ENCODE measurements at regions not wholly inside any gene's neighbourhood (a gene's known extent, or its start where the extent isn't known, plus 50 kb on each side); places are given as distances from the start of the nearest gene placed in this dataset.
A peak's percentile ranks its signal among the peaks of the same experiment; 100 is the strongest.
"Not testable (repeated sequence)": the region's sequence is repeated elsewhere in the genome, so short reads cannot be mapped to it uniquely, and the experiment has no call there.

DNA sequence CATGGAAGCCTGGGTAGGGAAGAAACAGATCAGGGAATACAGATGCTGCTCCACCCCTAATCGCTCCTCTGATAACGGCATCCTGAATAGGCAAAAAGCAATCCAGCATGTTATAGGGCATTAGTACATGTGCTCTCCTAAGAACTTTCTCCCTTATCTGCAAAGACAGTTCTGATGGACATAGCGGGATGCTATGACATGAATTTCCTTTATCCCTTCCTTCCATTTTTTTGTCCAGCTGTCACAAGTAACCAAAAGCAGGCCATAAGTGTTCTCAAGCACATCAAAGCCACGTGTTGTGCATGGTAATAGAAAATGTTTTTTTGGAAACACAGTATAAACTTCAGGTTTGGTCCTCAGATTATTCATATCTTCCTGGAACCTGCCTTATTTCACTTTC, 141.4 kb upstream of the MON1B start:
- H3K4me3 ChIP-seq (ENCODE audit: low read depth in 1 of 3, low read length in 3 of 3): no peak overlapping the region
- H3K9me3 ChIP-seq (ENCODE audit: control insufficient read depth in 2 of 2, insufficient read depth in 1 of 2, low read depth in 1 of 2, low read length in 1 of 2): no peaks in the 10 kb centered on the region
- no peaks in the 10 kb centered on the region for H3K27me3 ChIP-seq (ENCODE audit: control insufficient read depth in 3 of 3, insufficient read depth in 3 of 3, low read length in 3 of 3)
- H3K27ac ChIP-seq (ENCODE audit: low read depth in 1 of 3, low read length in 2 of 3): no peak overlapping the region
- DNase-seq (no peak), FAIRE-seq (no peak)
- no peaks in the 10 kb centered on the region for H3K36me3 ChIP-seq (ENCODE audit: control insufficient read depth in 3 of 3, insufficient read depth in 2 of 3, low read depth in 1 of 3, low read length in 3 of 3)
- WGBS, 3 donors: 66 to 85% (median 74%) methylated on average over 4 of the region's 4 CpGs
- no peaks in the 10 kb centered on the region for H3K4me1 ChIP-seq (ENCODE audit: control insufficient read depth in 3 of 3, insufficient read depth in 2 of 3, low read depth in 1 of 3, low read length in 2 of 3)

DNA sequence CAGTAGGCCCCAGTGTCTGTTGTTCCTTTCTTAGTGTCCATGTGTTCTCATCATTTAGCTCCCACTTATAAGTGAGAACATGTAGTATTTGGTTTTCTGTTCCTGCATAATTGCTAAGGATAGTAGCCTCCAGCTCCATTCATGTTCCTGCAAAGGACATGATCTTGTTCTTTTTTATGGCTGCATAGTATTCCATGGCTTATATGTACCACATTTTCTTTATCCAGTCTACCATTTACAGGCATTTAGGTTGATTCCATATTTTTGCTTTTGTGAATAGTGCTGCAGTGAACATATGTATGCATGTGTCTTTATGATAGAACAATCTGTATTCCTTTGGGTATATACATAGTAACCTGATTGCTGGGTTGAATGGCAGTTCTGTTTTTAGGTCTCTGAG, 134.4 kb upstream of the MON1B start:
- not testable (repeated sequence) for H3K4me1 ChIP-seq (ENCODE audit: control insufficient read depth in 3 of 3, insufficient read depth in 2 of 3, low read depth in 1 of 3, low read length in 2 of 3); FAIRE-seq

DNA sequence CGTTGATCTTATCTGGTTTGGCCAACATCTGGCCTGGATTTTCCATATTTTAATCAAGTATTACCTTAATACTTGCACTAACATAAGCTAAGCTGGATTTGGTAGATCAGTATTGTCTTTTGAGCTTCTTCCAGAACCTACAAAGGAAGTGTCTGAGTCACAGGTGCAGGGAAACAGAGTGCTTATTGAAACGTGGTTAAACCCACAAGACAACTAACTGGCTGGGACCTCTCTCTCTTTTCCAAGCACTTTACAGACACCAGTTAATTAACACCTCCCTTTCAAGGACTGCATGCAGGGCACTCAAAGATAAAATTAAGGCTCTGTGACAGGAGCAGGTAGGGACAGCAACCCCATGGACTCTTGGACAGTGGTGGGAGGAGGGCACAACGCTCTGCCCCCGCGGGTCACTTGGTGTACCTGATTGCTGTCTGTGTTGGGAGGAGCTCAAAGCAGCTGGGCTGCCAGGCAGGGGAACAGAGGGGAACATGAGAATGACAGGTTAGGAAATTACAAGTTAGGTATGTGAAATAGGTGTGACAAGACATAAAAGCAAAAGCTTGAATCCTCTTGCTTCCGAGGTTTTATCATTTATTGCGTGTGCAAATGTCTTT, 133.7 kb upstream of the MON1B start:
- Histone ChIP-seq H3K9me3 (ENCODE audit: control insufficient read depth in 2 of 2, insufficient read depth in 1 of 2, low read depth in 1 of 2, low read length in 1 of 2) (no peaks in the 10 kb centered on the region), H3K36me3 (ENCODE audit: control insufficient read depth in 3 of 3, insufficient read depth in 2 of 3, low read depth in 1 of 3, low read length in 3 of 3) (no peaks in the 10 kb centered on the region), H3K4me1 (ENCODE audit: control insufficient read depth in 3 of 3, insufficient read depth in 2 of 3, low read depth in 1 of 3, low read length in 2 of 3) (no peaks in the 10 kb centered on the region), H3K27me3 (ENCODE audit: control insufficient read depth in 3 of 3, insufficient read depth in 3 of 3, low read length in 3 of 3) (no peaks in the 10 kb centered on the region), H3K4me3 (ENCODE audit: low read depth in 1 of 3, low read length in 3 of 3) (no peak overlapping the region), H3K27ac (ENCODE audit: low read depth in 1 of 3, low read length in 2 of 3) (no peak overlapping the region)
- FAIRE-seq (no peak), DNase-seq (no peak)
- 51 to 64% (median 60%) methylated on average over 7 of the region's 7 CpGs for WGBS, 3 donors

More for the DNA sequence above, 134.4 kb upstream of the MON1B start:
- H3K27me3 ChIP-seq (ENCODE audit: control insufficient read depth in 3 of 3, insufficient read depth in 3 of 3, low read length in 3 of 3); H3K36me3 ChIP-seq (ENCODE audit: control insufficient read depth in 3 of 3, insufficient read depth in 2 of 3, low read depth in 1 of 3, low read length in 3 of 3); DNase-seq; H3K4me3 ChIP-seq (ENCODE audit: low read depth in 1 of 3, low read length in 3 of 3); H3K27ac ChIP-seq (ENCODE audit: low read depth in 1 of 3, low read length in 2 of 3); H3K9me3 ChIP-seq (ENCODE audit: control insufficient read depth in 2 of 2, insufficient read depth in 1 of 2, low read depth in 1 of 2, low read length in 1 of 2): not testable (repeated sequence)

DNA sequence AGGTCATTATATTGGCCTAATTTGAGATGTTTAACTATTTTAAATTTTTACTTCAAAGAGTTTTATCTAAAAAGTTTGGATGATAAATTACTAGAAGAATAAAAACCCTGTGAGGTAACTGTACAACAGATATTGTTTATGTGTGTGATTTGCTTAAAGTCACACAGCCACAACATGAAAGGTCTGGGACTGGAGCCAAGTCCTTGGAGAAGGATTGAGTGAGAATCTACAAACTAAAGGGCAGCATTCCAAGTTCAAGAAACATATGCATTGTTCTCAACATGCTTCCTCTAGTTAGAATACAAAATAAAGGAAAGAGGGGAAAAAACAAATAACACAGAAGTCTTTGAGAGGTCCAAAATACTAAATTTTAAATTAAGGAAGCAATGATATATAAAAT, 131.5 kb upstream of the MON1B start:
- no peak for FAIRE-seq
- H3K36me3 ChIP-seq (ENCODE audit: control insufficient read depth in 3 of 3, insufficient read depth in 2 of 3, low read depth in 1 of 3, low read length in 3 of 3): no peaks in the 10 kb centered on the region

DNA sequence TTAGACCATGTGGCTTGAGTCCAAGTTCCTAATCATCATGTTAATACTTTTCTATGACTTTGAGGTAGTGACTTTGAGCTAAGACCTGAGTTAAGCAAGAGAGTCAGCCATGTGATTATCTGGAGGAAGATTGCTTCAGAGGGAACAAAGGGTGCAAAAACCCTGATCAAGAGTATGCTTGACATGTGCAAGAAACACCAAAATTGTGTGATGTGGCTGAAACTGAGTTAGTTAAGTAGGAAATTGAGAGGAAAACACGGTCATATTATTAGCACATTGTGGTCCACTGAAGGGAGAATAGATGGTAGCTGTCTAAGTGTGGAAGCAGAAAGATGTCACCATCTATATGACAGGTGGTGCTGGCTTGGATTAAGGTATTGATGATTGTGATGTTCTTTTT, 130.4 kb upstream of the MON1B start:
- Histone ChIP-seq H3K4me3 (ENCODE audit: low read depth in 1 of 3, low read length in 3 of 3) (no peak overlapping the region), H3K4me1 (ENCODE audit: control insufficient read depth in 3 of 3, insufficient read depth in 2 of 3, low read depth in 1 of 3, low read length in 2 of 3) (no peaks in the 10 kb centered on the region), H3K27ac (ENCODE audit: low read depth in 1 of 3, low read length in 2 of 3) (no peak overlapping the region), H3K9me3 (ENCODE audit: control insufficient read depth in 2 of 2, insufficient read depth in 1 of 2, low read depth in 1 of 2, low read length in 1 of 2) (no peaks in the 10 kb centered on the region), H3K27me3 (ENCODE audit: control insufficient read depth in 3 of 3, insufficient read depth in 3 of 3, low read length in 3 of 3) (peaks cover 0 to 2% (median 0%) of the 10 kb centered on the region in 3 donors), H3K36me3 (ENCODE audit: control insufficient read depth in 3 of 3, insufficient read depth in 2 of 3, low read depth in 1 of 3, low read length in 3 of 3) (no peaks in the 10 kb centered on the region)
- 70 to 75% (median 73%) methylated on average over 1 of the region's 1 CpG for WGBS, 3 donors
- DNase-seq (peak in 1 of 2 donors; percentile 10), FAIRE-seq (no peak)

More for the DNA sequence above, 131.5 kb upstream of the MON1B start:
- peaks cover 0 to 2% (median 0%) of the 10 kb centered on the region in 3 donors for H3K27me3 ChIP-seq (ENCODE audit: control insufficient read depth in 3 of 3, insufficient read depth in 3 of 3, low read length in 3 of 3)
- no peak overlapping the region for H3K4me3 ChIP-seq (ENCODE audit: low read depth in 1 of 3, low read length in 3 of 3)
- H3K4me1 ChIP-seq (ENCODE audit: control insufficient read depth in 3 of 3, insufficient read depth in 2 of 3, low read depth in 1 of 3, low read length in 2 of 3): no peaks in the 10 kb centered on the region
- no peak for DNase-seq
- no peak overlapping the region for H3K27ac ChIP-seq (ENCODE audit: low read depth in 1 of 3, low read length in 2 of 3)
- no peaks in the 10 kb centered on the region for H3K9me3 ChIP-seq (ENCODE audit: control insufficient read depth in 2 of 2, insufficient read depth in 1 of 2, low read depth in 1 of 2, low read length in 1 of 2)

DNA sequence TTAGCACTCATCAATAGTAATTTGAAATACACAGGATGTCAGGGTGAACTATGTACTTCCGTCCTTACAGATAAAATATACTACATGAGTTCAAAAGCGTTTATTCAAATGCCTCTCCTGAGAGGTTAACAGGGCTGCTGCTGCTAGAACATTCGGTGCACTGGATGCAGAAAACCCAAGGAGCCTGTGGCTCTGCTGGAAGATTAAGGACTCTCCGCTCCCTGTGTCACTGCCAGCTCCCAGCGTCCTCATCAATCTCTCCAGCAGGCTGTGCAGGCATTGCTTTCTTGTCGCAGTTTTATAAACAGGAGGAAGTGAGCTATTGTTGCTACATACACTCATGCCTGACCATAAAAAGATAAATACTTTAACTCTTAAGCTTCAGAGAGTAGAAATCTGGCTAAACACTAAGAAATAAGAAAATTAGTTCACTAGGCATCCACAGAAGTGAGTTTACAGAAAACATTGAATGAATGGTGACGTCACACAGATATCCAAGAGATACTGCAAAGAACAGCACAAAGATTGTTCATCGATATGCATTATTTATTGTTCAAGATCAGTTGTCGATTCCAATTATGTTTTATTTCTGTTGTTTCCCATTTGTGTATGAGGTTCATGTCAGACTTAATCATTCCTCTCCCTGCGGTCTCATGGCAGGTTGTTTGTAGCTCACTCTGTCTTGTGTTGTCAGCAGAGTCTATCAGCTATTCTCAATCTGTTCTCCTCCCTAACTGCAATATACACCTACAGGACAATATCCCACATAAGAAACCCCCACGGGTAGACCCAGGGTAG, 127.9 kb upstream of the MON1B start:
- FAIRE-seq (no peak), DNase-seq (no peak)
- H3K27ac ChIP-seq (ENCODE audit: low read depth in 1 of 3, low read length in 2 of 3): no peak overlapping the region
- 39 to 52% (median 44%) methylated on average over 11 of the region's 11 CpGs for WGBS, 3 donors
- H3K36me3 ChIP-seq (ENCODE audit: control insufficient read depth in 3 of 3, insufficient read depth in 2 of 3, low read depth in 1 of 3, low read length in 3 of 3): no peaks in the 10 kb centered on the region
- no peaks in the 10 kb centered on the region for H3K4me1 ChIP-seq (ENCODE audit: control insufficient read depth in 3 of 3, insufficient read depth in 2 of 3, low read depth in 1 of 3, low read length in 2 of 3)
- H3K9me3 ChIP-seq (ENCODE audit: control insufficient read depth in 2 of 2, insufficient read depth in 1 of 2, low read depth in 1 of 2, low read length in 1 of 2): no peaks in the 10 kb centered on the region
- no peak overlapping the region for H3K4me3 ChIP-seq (ENCODE audit: low read depth in 1 of 3, low read length in 3 of 3)
- peaks cover 0 to 2% (median 0%) of the 10 kb centered on the region in 3 donors for H3K27me3 ChIP-seq (ENCODE audit: control insufficient read depth in 3 of 3, insufficient read depth in 3 of 3, low read length in 3 of 3)

DNA sequence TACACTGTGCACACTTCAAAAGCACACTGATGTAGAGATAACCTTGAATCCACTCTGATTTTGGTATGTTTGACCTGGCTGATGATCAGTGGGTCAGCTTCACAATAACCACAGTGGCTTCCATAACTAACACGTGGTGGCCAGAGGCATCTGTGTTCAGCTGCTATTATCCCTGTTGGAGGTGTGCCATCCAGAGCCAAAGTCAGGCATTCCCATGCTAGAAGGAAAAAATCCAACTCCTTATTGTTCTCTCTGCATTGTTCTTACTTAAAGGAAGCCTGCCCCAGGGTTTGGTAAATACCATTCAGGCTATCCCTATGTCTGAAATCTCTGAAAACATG, 127.3 kb upstream of the MON1B start:
- 4 to 22% (median 9%) methylated on average over 1 of the region's 1 CpG for WGBS, 3 donors
- FAIRE-seq: no peak
- no peaks in the 10 kb centered on the region for H3K36me3 ChIP-seq (ENCODE audit: control insufficient read depth in 3 of 3, insufficient read depth in 2 of 3, low read depth in 1 of 3, low read length in 3 of 3)

DNA sequence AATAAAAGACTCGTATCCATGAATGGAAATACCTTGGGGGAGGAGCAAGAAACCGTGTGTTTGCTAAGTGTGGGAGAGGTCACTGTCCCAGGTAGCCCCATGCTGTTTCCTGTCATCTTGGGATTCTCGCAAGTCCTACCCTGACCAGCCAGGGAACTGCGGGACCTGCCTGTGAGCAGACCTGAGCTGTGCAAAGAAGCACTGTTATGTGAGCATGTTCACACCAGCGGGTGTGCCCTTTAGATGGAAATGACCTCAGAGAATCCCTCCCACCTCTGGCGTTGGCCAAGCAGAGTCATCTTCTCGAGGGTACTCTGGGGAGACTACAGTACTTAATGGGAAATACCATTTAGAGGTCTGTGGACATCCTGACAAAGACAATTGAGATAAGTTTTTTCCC, 127.0 kb upstream of the MON1B start:
- H3K4me3 ChIP-seq (ENCODE audit: low read depth in 1 of 3, low read length in 3 of 3): no peak overlapping the region
- H3K27ac ChIP-seq (ENCODE audit: low read depth in 1 of 3, low read length in 2 of 3): no peak overlapping the region
- DNase-seq: no peak
- no peaks in the 10 kb centered on the region for H3K36me3 ChIP-seq (ENCODE audit: control insufficient read depth in 3 of 3, insufficient read depth in 2 of 3, low read depth in 1 of 3, low read length in 3 of 3)
- H3K9me3 ChIP-seq (ENCODE audit: control insufficient read depth in 2 of 2, insufficient read depth in 1 of 2, low read depth in 1 of 2, low read length in 1 of 2): no peaks in the 10 kb centered on the region
- no peaks in the 10 kb centered on the region for H3K4me1 ChIP-seq (ENCODE audit: control insufficient read depth in 3 of 3, insufficient read depth in 2 of 3, low read depth in 1 of 3, low read length in 2 of 3)
- WGBS, 3 donors: 61 to 71% (median 66%) methylated on average over 7 of the region's 7 CpGs
- FAIRE-seq: no peak
- H3K27me3 ChIP-seq (ENCODE audit: control insufficient read depth in 3 of 3, insufficient read depth in 3 of 3, low read length in 3 of 3): peaks cover 0 to 2% (median 0%) of the 10 kb centered on the region in 3 donors

More for the DNA sequence above, 127.3 kb upstream of the MON1B start:
- Histone ChIP-seq H3K27me3 (ENCODE audit: control insufficient read depth in 3 of 3, insufficient read depth in 3 of 3, low read length in 3 of 3) (peaks cover 0 to 2% (median 0%) of the 10 kb centered on the region in 3 donors), H3K4me1 (ENCODE audit: control insufficient read depth in 3 of 3, insufficient read depth in 2 of 3, low read depth in 1 of 3, low read length in 2 of 3) (no peaks in the 10 kb centered on the region), H3K4me3 (ENCODE audit: low read depth in 1 of 3, low read length in 3 of 3) (no peak overlapping the region), H3K9me3 (ENCODE audit: control insufficient read depth in 2 of 2, insufficient read depth in 1 of 2, low read depth in 1 of 2, low read length in 1 of 2) (no peaks in the 10 kb centered on the region), H3K27ac (ENCODE audit: low read depth in 1 of 3, low read length in 2 of 3) (no peak overlapping the region)
- DNase-seq: no peak
